Cerebellar cortex (tissue), 1 donor: ENCODE measurements at regions not wholly inside any gene's neighbourhood (a gene's known extent, or its start where the extent isn't known, plus 50 kb on each side); places are given as distances from the start of the nearest gene placed in this dataset.
"Not testable (repeated sequence)": the region's sequence is repeated elsewhere in the genome, so short reads cannot be mapped to it uniquely, and the experiment has no call there.

ENCODE experiments used
- DNase-seq: peaks from one replicate; pipeline ENCODE4 v3.0.0-alpha.2; 2015; ENCODE audit warnings: low spot score

GRCh38 chr3:181987736-181988135 lies 276.0 kb downstream of the SOX2 start:
- DNase-seq, result no peak

- no peak for DNase-seq
Observed at GRCh38 chr3:181998828-181999227, 287.1 kb downstream of the SOX2 start.

DNA sequence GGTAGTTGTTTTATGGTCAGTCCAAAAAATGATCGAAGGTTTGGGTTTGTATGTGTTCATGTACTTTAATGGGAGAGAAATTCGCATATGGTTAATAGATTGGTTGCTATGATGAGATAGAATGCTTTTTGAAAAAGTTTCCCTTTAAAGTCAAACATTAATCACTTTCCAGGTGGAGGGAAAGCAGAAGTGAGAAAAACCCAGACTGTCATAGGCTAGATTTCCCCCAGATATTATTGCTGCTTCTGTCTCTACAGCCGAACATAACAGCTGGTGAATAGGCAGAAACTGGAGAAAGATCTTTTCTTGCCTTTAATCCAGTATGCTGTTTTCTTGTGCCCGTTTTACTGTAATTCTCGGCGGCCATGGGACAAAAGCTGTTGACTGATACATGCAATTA lies 287.6 kb downstream of the SOX2 start:
- no peak for DNase-seq

DNA sequence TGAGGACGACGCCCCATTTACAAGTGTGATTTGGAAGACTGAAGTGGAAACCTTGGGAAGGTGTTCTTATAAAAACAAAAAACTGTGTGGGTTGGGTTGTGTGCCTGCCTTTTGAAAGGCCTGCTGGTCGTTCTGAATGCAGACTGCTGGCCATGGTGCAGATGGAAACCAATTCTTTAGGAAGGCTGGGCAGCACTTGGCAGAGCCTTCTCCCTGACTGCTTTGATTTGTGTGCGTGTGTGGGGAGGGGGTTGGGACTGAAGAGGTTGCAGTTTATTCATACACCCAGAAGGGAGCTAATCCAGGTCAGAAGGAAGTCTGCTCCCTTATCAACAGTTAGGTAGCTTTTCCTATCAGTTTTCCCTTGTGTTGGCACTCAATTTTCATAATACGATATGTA lies 288.7 kb downstream of the SOX2 start:
- no peak for DNase-seq

DNA sequence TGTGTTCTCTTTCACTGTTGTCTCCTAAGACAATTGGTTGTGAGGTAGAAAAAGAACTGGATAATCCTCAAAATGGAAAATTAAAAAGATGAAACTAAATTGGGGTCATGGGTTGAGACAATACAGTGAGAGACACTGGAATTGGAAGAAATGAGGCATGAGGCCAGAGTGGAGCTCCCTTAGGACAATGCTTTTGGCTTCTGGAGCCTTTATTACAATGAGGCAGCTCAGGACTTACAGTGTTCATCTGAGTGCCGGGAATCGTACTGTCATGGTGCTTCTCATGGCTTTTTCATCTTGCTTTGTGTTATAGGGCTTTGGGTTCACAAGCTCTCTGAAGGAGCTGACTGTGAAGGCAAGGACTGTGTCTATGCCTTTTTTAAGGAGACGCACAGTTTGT lies 293.5 kb downstream of the SOX2 start:
- DNase-seq, result no peak

DNA sequence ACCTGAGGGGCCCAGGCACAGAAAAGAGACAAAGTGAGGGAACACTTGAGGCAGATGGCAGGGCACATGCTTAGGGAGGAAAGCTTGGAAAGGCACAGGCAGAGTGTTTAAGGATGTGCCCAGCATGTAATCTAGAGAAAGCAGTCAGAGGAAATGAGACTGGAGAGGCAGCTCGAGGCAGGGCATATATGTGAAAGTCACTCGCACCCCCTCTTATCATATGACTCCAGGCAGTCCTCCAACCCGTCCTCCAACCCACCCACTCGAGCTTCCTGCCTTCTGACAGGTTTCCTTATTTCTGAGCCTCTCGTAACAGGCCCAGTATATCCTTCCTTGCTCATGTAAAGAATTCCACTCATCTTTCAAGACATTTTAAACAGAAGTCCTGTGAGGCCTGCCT lies 294.0 kb downstream of the SOX2 start:
- no peak for DNase-seq

GRCh38 chr3:182006431-182006830 lies 294.7 kb downstream of the SOX2 start:
- DNase-seq, result no peak

GRCh38 chr3:182007441-182007840 lies 295.7 kb downstream of the SOX2 start:
- no peak for DNase-seq

DNA sequence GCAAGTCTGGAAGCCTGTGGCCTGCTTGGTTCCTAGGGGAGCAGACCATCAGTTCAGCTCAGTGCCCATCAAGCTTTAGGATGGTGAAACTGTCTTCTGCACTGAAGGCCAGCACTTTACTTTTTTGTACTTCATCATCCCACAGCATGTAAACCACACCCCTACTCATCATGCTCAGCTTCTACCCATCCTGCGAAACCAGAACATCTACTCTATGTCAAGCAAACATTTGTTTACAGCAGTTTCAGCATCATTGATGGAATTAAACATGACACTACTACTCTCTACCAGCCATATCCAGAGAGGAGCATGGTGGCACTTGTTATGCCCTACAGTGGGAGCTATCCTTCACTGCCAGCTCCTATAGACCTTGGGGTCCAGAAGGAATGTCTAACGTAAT lies 306.6 kb downstream of the SOX2 start:
- no peak for DNase-seq

- no peak for DNase-seq
Observed at GRCh38 chr3:182019926-182020325, 308.2 kb downstream of the SOX2 start.

DNA sequence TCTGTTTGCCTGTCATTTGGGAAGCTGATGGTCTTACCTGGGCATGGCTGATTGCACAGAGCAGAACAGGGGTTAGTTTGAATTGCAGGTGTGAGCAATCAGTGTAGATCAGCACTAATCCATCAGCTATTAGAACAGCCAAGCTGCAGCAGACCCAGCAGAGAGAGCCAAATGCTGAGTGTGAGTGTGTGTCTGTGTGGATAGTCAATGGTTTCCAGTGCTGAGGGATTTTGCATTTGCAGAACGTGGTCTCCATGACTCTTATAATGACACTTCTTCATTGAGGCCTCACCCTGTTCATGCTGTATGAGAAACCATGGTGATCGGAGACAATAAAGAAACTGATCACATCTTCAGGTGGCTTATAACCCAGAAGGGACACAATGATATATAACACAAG lies 312.1 kb downstream of the SOX2 start:
- no peak for DNase-seq

DNA sequence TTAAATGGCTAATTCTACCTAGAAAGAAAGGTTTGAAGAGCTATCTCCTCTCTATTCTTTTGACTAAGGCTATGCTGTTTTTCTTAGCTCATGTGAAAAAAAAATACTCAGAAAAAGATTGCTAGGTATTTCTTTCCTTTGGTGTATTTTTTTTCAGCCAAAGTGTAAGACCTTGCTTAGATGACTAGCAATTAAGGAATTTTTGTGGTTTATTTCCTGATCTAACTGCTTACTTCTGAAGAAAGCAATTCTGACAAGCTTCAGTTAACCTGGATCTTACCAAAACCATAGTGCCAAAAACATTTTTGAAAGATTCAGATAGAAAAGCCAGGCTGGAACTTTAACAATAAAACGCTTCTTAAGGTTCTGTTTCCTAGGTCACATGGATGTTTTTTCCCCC lies 315.6 kb downstream of the SOX2 start:
- DNase-seq, result no peak

- DNase-seq, result no peak
Observed at GRCh38 chr3:182028081-182028480, 316.4 kb downstream of the SOX2 start.

DNA sequence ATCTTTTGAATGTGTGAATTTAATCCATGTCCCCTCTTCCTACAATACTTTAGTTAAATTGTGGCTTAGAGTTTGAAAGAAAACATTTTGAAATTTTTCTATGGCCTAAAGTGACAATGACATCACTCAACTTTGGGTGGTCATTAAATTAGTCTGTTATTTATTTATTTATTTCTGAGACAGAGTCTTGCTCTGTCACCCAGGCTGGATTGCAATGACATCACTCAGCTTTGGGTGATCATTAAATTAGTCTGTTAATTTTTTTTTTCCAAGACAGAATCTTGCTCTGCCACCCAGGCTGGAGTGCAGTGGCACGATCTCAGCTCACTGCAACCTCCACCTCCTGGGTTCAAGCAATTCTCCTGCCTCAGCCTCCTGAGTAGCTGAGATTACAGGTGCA lies 322.5 kb downstream of the SOX2 start:
- DNase-seq, result not testable (repeated sequence)

GRCh38 chr3:182035324-182035723 lies 323.6 kb downstream of the SOX2 start:
- no peak for DNase-seq

DNA sequence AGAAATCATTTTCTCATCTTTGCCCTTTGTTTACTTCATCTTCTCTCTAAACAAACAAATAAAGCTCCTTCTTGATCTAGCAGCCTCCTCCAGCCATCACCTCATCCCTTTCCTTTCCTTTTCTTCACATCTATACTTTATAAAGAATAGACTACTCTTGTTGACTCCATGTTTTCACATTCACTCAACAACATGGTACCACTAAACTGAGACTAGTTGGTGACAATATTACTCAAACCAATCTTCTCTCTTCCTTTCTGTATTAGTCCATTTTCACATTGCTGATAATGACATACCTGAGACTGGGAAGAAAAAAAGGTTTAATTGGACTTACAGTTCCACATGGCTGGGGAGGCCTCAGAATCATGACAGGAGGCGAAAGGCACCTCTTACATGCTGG lies 324.7 kb downstream of the SOX2 start:
- no peak for DNase-seq

GRCh38 chr3:182041668-182042291 lies 330.1 kb downstream of the SOX2 start:
- no peak for DNase-seq

DNA sequence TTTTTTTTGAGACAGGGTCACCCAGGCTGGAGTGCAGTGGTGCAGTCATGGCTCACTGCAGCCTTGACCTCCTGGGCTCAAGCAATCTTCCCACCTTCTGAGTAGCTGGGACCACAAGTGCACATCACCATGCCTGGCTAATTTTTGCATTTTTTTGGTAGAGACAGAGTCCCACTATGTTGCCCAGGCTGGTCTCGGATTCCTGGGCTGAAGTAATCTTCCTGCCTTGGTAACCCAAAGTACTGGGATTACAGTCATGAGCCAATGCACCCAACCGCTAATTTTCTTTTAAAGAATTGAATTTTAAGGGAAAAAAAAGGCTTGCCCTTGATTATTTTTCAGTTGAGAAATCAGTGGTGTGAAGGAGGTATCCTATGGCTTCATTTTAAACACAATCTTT lies 334.0 kb downstream of the SOX2 start:
- no peak for DNase-seq

- DNase-seq, result no peak
Observed at GRCh38 chr3:182046166-182046764, 334.5 kb downstream of the SOX2 start.

- no peak for DNase-seq
Observed at GRCh38 chr3:182050932-182051331, 339.2 kb downstream of the SOX2 start.

- no peak for DNase-seq
Observed at GRCh38 chr3:182052332-182052731, 340.6 kb downstream of the SOX2 start.

GRCh38 chr3:182052757-182053156 lies 341.0 kb downstream of the SOX2 start:
- no peak for DNase-seq

DNA sequence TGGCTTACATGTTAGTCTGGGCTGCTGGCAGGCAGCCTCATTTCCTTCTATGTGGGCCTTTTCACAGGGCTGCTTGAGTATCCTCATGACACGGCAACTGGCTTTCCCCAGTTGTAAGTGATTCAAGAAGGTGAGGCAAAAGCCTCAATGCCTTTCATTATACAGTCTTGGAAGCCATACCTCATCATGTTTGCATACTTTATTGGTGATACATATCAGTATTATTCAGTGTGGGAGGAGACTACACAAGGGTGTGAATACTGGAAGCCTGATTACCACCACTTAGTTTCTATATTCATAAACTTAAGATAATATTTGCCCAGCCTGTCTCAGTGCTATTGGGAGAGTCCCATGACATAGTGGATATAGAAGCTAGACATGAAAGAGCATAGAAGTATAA lies 346.8 kb downstream of the SOX2 start:
- no peak for DNase-seq

GRCh38 chr3:182063742-182064141 lies 352.0 kb downstream of the SOX2 start:
- no peak for DNase-seq
